ENCODE measurements at regions not wholly inside any gene's neighbourhood (a gene's known extent, or its start where the extent isn't known, plus 50 kb on each side); places are given as distances from the start of the nearest gene placed in this dataset.

DNA sequence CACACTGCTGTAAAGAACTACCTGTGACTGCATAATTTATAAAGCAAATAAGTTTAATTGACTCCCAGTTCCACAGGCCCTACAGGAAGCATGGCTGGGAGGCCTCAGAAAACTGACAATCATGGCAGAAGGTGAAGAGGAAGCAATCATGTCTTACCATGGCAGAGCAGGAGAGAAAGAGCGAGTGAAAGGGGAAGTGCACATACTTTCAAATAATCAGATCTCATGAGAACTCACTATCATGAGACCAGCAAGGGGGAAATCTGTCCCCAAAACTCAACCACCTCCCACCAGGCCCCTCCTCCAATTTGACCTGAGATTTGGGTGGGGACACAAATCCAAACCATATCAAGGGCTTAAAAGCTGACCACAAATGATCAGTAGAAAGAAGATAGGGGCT lies 493.2 kb downstream of the PTPRC start:
- no peak overlapping the region for H3K4me3 ChIP-seq
- H3K9me3 ChIP-seq: no peaks in the 10 kb centered on the region
- no peaks in the 10 kb centered on the region for H3K4me1 ChIP-seq
- no peak overlapping the region for H3K27ac ChIP-seq
- no peaks in the 10 kb centered on the region for H3K27me3 ChIP-seq
- TF ChIP-seq, protein P1, sequence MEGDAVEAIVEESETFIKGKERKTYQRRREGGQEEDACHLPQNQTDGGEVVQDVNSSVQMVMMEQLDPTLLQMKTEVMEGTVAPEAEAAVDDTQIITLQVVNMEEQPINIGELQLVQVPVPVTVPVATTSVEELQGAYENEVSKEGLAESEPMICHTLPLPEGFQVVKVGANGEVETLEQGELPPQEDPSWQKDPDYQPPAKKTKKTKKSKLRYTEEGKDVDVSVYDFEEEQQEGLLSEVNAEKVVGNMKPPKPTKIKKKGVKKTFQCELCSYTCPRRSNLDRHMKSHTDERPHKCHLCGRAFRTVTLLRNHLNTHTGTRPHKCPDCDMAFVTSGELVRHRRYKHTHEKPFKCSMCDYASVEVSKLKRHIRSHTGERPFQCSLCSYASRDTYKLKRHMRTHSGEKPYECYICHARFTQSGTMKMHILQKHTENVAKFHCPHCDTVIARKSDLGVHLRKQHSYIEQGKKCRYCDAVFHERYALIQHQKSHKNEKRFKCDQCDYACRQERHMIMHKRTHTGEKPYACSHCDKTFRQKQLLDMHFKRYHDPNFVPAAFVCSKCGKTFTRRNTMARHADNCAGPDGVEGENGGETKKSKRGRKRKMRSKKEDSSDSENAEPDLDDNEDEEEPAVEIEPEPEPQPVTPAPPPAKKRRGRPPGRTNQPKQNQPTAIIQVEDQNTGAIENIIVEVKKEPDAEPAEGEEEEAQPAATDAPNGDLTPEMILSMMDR (IDR thresholded peaks at IDR 0.05): no peak
- TF ChIP-seq POLR2A (IDR thresholded peaks at IDR 0.05): no peak
- H3K36me3 ChIP-seq: no peaks in the 10 kb centered on the region
- DNase-seq: no peak

DNA sequence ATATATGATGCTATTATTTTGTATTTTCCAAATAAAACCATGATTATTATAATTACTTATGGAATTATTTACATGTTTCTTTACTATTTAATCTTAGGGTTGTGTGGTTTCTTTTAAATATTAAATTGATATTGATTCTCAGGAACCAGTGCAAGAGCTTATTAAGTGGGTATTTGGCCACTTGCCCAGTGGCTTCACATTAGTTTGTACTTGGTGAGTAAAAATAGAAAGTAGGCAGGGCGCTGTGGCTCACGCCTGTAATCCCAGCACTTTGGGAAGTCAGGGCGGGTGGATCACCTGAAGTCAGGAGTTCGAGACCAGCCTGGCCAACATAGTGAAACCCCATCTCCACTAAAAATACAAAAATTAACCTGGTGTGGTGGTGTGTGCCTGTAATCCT lies 497.1 kb downstream of the PTPRC start:
- H3K4me3 ChIP-seq: no peak overlapping the region
- no peak overlapping the region for H3K27ac ChIP-seq
- no peaks in the 10 kb centered on the region for H3K9me3 ChIP-seq
- H3K4me1 ChIP-seq: no peaks in the 10 kb centered on the region
- no peak for DNase-seq
- H3K36me3 ChIP-seq: no peaks in the 10 kb centered on the region
- no peaks in the 10 kb centered on the region for H3K27me3 ChIP-seq
- TF ChIP-seq POLR2A (IDR thresholded peaks at IDR 0.05): no peak
- TF ChIP-seq, protein P1 (IDR thresholded peaks at IDR 0.05): no peak

DNA sequence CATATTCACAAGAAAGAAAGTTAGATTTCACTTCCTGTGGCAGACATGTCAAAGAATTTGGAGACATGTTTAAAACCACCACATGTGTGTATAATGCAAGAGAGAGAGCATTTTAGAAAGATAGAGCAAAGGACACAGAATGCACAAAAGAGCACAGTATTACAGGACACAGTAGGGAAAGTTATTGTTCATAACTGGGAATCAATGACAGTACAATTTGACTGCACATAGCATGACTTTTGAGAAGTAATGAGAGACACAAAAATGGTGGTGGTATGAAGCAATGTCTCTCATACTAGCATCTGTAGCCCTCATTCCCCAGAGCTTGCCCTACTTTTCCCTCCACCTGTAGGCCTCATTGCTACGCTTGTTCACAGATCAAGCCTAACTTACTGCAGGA lies 499.2 kb downstream of the PTPRC start:
- no peak for DNase-seq
- Histone ChIP-seq H3K27ac (no peak overlapping the region), H3K4me1 (no peaks in the 10 kb centered on the region), H3K9me3 (no peaks in the 10 kb centered on the region), H3K36me3 (no peaks in the 10 kb centered on the region), H3K27me3 (no peaks in the 10 kb centered on the region), H3K4me3 (no peak overlapping the region)
- no peak for TF ChIP-seq POLR2A (IDR thresholded peaks at IDR 0.05)
- TF ChIP-seq, protein P1 (IDR thresholded peaks at IDR 0.05): no peak

DNA sequence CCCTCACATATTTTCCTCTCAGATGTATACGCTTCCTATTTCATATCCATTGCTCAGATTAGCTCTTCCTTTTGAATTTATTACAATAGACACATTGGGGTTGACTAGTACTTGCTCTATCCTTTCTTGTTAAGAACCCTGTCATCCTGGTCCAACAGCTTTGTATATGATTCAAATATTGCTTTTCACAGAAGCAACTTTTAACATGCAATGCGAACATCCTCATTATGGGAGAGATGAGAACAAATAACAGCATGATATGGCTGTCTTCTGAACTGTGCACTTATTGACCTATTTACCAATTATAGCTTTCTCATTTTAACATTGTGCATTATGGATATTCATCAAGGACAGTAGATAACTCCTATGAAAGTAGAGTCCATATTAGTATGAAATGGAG lies 510.8 kb downstream of the PTPRC start:
- H3K9me3 ChIP-seq: no peaks in the 10 kb centered on the region
- H3K4me3 ChIP-seq: no peak overlapping the region
- H3K4me1 ChIP-seq: no peaks in the 10 kb centered on the region
- DNase-seq: no peak
- no peak overlapping the region for H3K27ac ChIP-seq
- no peaks in the 10 kb centered on the region for H3K36me3 ChIP-seq
- TF ChIP-seq POLR2A (IDR thresholded peaks at IDR 0.05): no peak
- TF ChIP-seq, protein P1 (IDR thresholded peaks at IDR 0.05): no peak
- no peaks in the 10 kb centered on the region for H3K27me3 ChIP-seq

DNA sequence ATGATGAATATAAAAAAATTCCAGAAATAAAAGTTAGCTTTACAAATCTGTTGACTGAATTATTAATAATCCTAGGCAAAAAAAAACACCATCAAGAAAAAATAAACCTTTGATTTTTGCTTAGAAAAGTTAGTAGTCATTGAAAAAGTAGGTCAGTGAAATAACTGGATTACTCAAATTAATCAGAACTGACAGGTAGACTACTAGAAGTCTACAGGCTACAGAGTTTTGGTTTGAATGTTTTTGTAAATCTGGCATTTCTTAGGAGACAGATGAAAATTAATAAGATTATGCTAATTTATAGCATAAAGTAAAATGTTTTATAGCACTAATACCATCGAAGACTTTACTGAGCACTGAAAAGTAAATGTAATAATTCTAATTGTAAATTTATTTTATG lies 511.9 kb downstream of the PTPRC start:
- no peak overlapping the region for H3K27ac ChIP-seq
- H3K36me3 ChIP-seq: no peaks in the 10 kb centered on the region
- no peaks in the 10 kb centered on the region for H3K4me1 ChIP-seq
- TF ChIP-seq, protein P1 (IDR thresholded peaks at IDR 0.05): no peak
- no peak for TF ChIP-seq POLR2A (IDR thresholded peaks at IDR 0.05)
- no peaks in the 10 kb centered on the region for H3K27me3 ChIP-seq
- no peak overlapping the region for H3K4me3 ChIP-seq
- DNase-seq: no peak
- H3K9me3 ChIP-seq: no peaks in the 10 kb centered on the region

Measured in Peyer's patch (tissue), 4 donors.